AG20443 (cell line): ENCODE measurements at regions not wholly inside any gene's neighbourhood (a gene's known extent, or its start where the extent isn't known, plus 50 kb on each side); places are given as distances from the start of the nearest gene placed in this dataset.

Experiments used
- DNase-seq: peaks from one replicate; pipeline ENCODE4 v3.0.0; 2012; ENCODE audit warnings: low spot score, mixed read lengths

- DNase-seq: no peak
These were observed 145.8 kb downstream of the BTG1 start for GRCh38 chr12:91999823-92000222.

GRCh38 chr12:91998316-91998715, 147.3 kb downstream of the BTG1 start:
- no peak for DNase-seq

DNA sequence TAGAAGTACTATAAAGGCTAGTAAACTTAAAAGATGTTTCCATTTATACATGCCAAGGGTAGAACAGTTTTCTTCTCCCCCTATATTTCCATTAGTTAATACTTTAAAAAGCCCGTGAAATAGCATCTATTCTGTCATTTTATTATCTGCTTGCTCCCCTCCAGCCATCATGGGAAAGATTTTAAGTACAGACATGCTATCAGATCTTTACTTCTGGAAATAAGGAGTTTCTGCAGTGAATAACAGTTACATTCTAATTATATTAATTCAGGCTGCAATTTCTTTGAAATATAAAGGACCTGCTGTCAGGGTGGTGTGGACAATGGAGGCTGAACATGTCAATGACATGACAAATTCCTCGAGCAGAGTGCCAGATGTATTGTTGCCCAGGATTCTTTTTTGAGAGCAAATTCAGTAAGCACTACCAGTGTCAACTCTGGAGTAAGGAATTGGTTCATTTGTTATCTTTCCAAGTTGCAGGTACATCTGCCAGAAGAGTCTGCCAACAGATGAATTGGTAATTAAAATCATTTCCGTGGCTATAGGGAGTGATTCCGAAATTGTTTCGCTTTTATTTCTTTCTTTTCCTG, 151.3 kb downstream of the BTG1 start:
- DNase-seq: no peak

DNA sequence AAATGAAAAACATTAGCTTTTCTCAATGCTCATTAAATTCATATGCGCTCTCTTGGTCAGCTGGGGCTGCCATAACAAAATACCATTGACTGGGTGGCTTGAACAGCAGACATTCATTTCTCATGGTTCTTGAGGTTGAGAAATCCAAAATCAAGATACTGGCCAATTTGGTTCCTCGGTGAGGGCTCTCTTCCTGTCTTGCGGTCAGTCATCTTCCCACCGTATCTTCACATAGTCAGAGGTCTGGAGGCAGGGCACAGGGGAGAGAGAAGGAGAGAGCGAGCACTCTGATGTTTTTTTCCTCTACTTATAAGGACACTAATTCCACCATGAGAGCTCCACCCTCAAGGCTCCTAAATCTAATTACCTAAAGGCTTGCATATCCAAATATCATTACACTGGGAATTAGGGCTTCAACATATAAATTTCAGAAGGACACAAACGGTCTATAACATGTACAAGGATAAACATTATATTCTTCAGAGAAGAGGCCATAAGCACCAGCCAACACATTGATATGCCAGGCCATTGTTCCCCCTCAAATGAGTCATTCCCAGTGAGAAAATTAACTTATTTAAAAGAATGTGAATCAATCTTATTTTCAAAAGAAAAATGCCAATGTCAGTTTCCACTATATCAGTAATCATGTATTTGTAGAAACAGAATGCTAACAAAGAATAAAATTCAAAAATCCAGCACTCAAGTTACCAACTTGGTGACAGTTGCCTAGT, 152.2 kb downstream of the BTG1 start:
- no peak for DNase-seq

DNA sequence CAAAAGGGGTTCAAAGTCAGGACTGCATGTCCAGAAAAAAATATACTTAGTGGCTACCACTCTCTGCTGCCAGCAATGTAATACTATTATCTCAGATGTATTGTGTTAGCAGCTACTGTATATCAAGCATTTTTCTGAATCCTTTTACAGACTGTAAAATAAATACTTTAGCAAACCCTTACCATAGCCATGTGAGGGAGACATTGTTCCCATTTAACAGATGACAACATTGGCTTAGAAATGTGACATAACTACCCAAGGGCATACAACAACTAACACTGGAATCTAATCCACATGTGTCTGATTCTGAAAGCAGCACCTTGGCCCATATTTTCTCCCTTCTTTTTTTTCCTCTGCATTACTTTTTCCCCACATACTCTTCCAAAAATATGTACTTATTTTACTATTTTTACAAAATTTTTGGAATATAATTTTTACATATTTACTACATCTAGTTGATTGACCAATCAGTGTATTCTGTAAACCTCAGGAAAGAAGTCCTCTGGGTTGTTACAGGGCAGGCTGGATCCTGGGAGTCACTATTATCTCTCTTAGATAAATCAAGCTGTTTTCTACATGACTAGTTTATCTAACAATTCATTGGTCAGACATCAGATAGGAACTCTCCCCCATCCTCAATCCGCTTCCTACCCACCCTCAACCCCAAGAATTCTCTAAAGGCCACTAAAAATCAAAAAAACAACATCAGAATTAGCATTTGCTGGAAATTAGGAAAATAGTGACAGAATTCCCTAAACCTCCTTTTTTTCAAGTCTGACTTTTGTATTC, 154.1 kb downstream of the BTG1 start:
- no peak for DNase-seq

DNA sequence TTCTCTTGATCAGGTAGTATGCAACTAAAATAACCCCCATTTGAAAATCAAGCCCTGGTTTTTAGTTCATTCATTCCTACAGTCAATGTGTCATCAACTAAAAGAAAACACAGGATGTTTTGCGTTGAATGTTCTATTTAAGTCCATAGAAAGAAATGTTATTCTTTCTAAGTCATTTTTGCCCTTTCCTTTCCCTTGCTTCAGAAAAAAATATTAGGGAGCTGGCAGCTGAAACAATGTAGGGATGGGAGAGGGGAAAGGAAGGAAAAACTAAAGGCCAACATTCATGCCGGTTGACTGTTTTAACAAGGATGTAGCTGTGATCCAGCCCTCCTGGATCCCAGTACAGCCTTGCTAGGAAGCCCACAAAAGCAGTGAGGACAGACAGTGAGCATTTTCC, 155.1 kb downstream of the BTG1 start:
- no peak for DNase-seq

- DNase-seq: no peak
These were observed 156.5 kb downstream of the BTG1 start for GRCh38 chr12:91989143-91989542.

GRCh38 chr12:91988086-91988923, 157.3 kb downstream of the BTG1 start:
- no peak for DNase-seq

GRCh38 chr12:91986084-91986483, 159.6 kb downstream of the BTG1 start:
- peak; percentile 24 for DNase-seq

- peak; percentile 71 for DNase-seq
These were observed 160.5 kb downstream of the BTG1 start for GRCh38 chr12:91985002-91985787.

DNA sequence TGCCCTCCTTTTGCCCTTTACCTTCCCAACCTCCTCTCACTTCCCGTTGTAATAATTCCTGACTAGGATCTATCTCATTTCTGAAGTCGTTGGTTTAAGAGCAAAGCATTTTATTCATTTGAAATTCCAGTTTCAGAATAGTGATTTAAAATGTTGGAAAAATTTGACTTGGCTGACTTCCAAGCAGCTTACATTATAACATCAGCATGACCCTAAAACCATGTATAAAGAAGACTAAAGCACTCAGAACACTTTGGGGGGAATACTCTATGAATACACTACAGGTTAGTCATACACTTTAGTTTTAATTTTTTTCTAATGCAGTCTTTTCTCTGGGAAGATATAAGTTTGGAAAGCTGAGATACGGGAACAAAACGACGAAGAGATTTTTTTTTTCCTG, 161.1 kb downstream of the BTG1 start:
- DNase-seq: no peak

DNA sequence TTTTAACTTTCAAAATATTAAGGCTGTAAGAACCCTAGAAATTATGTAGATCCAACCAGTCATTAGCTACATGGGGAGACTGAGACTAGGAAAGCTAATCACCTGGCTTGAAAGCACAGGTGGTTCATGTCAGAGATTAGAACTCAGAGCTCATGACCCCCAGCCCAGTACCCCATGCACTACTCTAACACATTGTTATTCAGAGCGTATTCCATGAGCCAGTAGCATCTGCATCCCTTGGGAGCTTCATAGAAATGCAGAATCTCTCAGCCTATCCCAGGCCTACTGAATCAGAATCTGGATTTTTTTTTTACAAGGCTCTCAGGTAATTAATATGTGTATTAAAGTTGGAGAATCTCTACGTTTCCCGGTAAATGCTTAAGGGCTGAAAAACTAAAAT, 161.7 kb downstream of the BTG1 start:
- DNase-seq: no peak

DNA sequence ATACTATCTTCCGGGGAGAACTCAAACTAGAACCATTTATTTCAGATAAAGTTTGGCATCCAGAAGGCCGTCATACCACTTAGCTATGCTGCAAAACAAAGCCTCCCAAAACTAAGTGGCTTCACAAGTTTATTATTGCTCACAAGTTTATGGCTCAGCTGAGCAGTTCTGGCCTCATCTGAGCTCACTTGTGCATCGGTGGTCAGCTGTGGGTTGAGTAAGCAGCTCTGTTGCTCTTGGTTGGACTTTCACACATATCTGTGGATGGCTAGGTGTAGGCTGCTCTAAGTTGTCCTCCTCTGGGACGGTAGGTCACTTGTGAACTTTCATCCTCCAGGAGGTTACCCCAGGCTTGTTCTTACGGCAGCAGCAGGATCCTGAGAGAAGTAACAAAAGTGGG, 162.7 kb downstream of the BTG1 start:
- DNase-seq: no peak

- no peak for DNase-seq
These were observed 165.2 kb downstream of the BTG1 start for GRCh38 chr12:91980389-91980821.

DNA sequence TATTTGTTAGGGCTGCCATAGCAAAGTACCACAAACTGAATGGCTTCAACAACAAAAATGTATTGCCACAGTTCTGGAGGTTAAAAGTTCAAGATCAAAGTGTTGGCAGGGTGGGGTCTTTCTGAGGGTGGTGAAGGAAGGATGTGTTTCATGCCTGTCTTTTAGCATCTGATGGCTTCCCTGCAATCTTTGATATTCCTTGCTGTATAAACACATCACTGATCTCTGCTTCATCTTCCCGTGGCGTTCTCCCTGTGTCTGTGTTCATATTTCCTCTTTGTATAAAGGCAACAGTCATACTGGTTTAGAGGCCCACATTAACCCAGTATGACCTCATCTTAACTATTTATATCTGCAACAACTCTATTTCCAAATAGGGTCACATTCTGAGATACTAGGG, 167.5 kb downstream of the BTG1 start:
- DNase-seq: no peak

DNA sequence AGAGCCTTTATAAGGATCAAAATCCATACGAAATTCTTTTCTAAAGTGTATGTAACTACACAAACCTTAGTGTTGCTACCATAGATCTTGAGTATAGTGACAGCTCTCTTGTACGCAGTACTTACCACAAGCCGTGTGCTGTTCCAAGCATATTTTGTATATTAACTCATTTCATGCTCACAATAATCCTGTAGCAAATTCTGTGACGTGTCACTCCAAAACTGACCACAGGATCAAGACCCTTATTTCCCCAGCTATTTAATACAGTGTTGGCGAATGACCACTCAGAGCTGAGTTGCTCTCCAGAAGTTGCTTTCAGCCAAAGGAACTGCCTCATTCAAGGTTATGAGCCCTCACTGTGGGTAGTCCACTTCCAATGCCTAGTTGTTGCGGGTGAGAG, 169.8 kb downstream of the BTG1 start:
- no peak for DNase-seq

GRCh38 chr12:91974541-91975085, 171.0 kb downstream of the BTG1 start:
- peak; percentile 34 for DNase-seq

DNA sequence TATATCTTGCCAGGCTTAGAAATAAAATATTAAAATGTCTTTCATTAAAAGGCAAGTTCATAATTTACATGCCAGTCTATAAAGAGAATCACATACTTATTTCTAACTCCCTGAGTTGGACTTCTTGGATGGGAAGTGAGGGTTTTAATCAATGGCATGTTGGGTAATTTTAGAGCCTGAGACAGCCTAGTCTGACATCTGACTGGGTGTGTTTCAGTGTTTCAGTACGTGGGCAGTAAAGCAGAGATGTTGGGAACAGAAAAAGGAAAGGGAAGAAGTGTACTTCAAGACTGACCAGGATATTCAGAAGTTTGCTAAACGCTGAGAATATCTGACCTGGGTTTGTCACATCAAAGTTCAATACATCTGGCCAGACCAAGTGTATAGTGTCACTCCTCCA, 171.8 kb downstream of the BTG1 start:
- no peak for DNase-seq

- DNase-seq: no peak
These were observed 172.8 kb downstream of the BTG1 start for GRCh38 chr12:91972896-91973295.

DNA sequence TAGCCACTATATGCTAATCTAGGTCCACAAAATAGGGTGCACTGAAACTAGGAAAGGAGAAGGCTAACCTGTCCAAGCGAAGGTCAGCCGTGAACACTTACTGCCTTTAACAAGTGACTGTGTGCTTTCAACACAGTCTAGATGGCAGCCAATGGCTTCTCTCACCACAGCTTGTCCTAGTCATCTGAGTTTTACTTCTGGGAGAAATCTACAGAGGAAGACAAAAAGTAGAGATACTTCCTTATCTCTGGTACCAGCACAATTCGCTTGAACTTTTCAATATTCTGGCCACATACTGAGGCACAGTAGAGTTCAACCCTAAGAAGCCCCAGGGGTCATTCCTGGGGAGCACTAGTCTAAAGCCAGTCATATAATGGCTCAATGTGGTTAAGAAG, 176.9 kb downstream of the BTG1 start:
- no peak for DNase-seq

GRCh38 chr12:91968076-91968776, 177.4 kb downstream of the BTG1 start:
- DNase-seq: no peak
